ENCODE measurements at regions not wholly inside any gene's neighbourhood (a gene's known extent, or its start where the extent isn't known, plus 50 kb on each side); places are given as distances from the start of the nearest gene placed in this dataset.
A peak's percentile ranks its signal among the peaks of the same experiment; 100 is the strongest.
"Not testable (repeated sequence)": the region's sequence is repeated elsewhere in the genome, so short reads cannot be mapped to it uniquely, and the experiment has no call there.

DNA sequence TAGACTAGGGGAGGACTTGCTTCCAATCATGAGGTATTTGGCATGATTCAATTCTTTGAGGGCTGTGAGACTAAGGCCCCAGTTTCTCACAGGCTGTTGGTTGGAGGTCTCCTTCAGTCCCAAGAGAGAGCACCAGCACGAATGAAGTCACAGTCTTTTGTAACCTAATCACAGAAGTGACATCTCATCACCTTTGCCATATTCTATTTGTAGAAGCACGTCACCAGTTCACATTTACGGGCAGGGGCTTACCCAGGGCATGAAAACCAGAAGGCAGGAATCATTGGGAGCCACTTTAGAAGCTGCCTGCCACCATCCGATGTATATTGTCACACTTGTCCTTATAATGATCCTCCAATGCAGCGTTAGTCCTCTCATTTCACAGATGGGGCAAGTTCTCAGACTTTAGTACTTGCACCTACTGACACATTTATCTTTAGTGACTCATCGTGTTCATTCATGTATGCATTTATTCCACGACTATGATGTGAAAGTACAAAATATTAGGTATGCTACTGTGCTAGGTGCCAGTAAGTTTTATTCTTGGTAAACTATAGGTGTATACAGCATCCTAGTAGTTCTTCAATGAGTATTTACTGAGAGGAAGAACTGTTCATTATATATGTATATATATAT, 163.8 kb upstream of the PGRMC2 start:
- no peak for DNase-seq (ENCODE audit: low read depth)

DNA sequence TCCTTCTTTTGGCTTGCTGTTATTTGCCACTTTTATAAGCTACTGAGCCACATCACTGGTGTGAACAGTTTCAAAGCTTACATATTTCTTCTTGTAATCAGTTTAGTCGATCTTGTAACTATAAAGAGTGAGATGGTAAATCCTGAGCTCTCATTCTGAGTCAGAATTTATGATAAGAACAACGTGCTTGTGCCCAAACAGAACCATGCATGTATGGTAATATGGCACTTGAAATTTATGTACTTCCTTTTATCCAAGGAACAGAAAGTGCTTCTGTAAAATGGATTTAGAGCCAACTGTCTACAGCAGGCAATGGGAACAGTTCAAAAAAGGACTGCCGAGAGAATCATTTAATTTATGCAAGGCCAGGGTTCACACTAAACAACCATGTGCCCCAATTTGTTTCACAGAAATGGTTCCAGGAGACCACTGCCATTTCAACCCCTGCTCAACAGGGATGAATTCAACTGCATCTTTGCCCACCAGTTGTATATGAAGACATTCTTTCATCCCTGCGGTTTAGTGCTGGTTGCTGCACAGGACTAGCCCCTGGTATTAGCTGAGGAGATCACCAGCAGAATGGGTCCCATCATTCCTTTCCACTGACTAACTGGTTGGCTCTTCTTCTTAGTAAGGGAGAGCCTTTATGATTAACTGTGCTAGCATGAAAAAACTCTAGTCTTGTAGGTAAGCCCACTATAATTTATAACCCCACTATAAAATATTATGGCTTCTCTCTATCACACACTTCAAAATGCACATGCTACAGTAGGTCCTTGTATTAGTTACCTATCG, 162.9 kb upstream of the PGRMC2 start:
- DNase-seq (ENCODE audit: low read depth): peak; percentile 48

DNA sequence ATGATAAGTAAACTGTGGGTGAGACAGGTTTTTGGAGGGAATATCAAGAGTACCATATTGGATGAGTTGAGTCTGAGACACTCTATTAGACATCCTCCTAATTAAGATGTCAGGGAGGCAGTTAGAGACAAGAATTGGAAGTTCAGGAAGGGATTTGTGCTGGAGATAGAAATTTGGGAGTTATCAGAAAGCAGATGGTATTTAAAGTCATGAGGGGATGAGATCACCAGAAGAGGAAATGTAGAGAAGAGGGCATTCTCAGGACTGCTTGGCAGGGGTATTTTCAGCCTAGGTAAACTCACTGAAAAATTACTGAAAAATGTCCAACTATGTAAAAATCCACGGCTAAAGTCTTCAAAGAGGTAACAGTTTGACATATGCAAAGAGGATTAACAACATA, 161.6 kb upstream of the PGRMC2 start:
- DNase-seq (ENCODE audit: low read depth): no peak

DNA sequence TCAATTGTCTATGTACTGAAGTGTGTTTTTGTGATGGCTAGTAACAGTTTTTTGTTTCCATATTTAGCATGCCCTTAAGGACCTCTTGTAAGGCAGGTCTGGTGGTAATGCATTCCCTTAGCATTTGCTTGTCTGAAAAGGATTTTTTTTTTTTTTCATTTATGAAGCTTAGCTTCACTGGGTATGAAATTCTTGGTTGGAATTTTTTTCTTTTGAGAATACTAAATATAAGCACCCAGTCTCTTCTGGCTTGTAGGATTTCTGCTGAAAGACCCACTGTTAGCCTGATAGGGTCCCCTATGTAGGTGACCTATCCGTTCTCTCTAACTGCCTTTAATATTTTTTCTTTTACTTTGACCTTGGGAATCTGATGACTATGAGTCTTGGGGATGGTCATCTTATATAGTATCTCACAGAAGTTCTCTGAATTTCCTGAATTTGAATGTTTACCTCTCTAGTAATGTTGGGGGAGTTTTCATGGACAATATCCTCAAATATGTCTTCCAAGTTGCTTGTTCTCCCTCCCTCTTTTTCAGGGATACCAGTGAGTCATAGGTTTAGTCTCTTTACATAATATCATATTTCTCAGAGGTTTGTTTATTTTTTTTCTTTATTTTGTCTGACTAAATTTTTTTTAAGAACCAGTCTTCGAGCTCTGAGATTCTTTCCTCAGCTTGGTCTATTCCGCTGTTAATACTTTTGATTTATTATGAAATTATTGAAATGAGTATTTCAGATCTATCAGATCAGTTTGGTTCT, 157.1 kb upstream of the PGRMC2 start:
- no peak for DNase-seq (ENCODE audit: low read depth)

DNA sequence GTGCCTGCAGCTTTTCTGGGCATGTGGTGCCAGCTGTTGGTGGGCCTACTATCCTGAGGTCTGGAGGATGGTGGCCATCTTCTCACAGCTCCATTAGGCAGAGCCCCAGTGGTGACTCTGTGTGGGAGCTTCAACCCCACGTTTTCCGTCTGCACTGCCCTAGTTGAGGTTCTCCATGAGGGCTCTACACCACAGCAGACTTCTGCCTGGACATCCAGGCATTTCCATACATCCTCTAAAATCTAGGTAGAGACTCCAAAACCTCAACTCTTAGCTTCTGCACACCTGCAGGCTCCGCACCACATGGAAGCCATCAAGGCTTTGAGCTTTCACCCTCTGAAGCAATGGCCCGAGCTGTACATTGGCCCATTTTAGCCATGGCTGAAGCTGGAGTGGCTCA, 153.3 kb upstream of the PGRMC2 start:
- DNase-seq (ENCODE audit: low read depth): no peak

DNA sequence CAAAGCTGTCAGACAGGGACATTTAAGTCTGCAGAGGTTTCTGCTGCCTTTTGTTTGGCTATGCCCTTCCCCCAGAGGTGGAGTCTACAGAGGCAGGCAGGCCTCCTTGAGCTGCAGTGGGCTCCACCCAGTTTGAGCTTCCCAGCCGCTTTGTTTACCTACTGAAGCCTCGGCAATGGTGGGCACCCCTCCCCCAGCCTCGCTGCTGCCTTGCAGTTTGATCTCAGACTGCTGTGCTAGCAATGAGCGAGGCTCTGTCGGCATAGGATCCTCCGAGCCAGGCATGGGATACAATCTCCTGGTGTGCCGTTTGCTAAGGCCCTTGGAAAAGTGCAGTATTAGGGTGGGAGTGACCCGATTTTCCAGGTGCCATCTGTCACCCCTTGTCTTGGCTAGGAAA, 149.4 kb upstream of the PGRMC2 start:
- not testable (repeated sequence) for DNase-seq (ENCODE audit: low read depth)

DNA sequence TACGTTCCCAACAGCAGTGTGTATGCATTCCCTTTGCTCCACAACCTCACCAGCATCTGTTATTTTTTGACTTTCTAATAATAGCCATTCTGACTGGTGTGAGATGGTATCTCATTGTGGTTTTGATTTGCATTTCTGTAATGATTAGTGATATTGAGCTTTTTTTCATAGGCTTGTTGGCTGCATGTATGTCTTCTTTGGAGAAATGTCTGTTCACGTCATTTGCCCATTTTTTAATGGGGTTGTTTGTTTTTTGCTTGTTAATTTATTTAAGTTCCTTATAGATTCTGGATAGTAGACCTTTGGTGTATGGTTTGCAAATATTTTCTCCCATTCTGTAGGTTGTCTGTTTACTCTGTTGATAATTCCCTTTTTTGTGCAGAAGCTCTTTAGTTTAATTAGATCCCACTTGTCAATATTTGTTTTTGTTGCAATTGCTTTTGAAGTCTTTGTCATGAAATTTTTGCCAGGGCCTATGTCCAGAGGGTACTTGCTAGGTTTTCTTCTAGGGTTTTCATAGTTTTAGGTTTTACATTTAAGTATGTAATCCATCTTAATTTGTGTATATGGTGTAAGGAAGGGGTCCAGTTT, 141.5 kb upstream of the PGRMC2 start:
- DNase-seq (ENCODE audit: low read depth): not testable (repeated sequence)

DNA sequence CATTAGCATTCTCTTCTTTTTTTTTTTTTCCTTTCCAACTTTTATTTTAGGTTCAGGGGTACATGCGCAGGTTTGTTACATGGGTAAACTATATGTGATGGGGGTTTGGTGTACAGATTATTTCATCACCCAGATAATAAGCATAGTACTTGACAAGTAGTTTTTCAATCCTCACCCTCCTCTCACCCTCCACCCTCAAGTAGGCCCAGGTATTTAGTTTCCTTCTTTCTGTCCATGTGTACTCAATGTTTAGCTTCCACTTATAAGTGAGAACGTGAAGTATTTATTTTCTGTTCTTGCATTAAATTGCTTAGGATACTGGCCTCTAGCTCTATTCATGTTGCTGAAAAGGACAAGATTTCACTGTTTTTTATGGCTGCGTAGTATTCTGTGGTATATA, 140.8 kb upstream of the PGRMC2 start:
- DNase-seq (ENCODE audit: low read depth): no peak

DNA sequence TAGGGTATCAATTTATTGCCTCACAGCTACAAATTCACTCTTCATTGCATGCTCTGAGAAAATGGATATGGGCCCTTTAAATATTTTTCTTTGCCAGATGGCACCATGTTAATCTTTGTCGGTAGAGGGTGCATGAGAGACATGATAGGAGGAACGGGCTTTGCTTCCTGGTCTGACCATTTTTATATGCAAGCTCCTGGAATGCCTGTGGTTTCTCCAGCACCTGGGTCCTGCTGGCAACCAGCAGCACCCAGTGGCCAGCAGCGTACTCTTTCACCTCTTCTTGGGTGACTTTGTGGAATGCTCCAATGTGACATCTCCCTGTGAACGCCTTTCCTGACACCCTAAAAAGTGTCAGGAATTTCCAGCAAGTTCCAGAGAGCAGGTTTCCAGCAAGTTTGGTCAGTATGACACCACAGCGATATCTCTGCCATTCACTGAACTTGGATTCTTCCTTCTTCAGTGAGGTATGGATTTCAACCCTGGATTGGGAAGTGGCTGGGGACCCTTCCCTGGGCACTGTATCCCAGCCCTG, 140.3 kb upstream of the PGRMC2 start:
- DNase-seq (ENCODE audit: low read depth): peak; percentile 87

DNA sequence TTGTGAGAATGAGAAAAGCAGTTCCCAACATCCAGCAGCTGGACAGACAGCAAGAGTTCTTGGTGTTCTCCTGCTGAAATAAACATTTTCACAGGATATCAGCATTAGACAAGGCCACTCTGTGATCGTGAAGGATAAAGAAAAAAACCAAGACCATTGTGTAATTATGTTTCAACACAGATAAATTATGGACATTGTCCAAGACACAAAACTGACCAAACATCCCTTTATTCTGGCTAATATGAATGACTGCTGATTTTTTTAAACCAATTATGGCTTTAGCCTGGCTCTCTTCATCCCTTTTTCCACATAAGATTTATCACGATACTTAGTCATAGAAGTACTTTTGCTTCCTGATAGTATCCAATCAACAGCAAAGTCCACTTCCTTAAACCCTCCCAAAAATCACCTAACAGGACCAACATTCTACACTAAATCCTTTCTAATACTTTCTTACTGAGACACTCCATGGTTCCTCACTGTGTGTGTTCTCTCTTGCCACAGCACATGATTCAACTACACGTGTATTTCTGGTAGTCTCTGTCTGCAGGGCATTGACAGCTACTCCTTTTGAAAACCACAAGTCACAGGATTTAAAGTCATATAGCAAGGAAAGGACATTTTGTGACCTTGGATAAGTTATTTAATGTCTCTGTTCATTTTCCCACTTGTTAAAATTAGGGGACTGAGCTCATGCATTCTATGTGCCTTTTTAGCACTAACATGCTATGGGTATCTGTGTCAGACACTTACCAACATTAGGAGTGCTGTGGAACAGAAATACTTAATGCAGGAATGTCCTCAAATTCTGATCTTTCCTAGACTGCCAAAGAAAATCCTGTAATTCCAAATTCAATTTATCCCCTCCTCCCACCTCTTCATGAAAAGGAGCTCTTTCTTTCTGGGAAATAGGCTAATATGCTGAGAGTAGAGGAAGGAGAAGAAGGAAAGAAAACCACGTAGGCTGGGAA, 137.2 kb upstream of the PGRMC2 start:
- peak; percentile 93 for DNase-seq (ENCODE audit: low read depth)

DNA sequence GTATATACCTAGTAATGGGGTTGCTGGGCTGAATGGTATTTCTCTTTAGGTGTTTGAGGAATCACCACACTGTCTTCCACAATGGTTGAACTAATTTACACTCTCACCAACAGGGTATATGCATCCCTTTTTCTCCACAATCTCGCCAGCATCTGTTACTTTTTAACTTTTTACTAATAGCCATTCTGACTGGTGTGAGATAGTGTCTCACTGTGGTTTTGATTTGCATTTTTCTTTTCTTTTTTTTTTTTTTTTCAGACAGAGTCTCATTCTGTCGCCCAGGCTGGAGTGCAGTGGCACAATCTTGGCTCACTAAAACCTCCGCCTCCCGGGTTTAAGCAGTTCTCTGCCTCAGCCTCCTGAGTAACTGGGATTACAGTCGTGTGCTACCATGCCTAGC, 134.7 kb upstream of the PGRMC2 start:
- DNase-seq (ENCODE audit: low read depth): not testable (repeated sequence)

DNA sequence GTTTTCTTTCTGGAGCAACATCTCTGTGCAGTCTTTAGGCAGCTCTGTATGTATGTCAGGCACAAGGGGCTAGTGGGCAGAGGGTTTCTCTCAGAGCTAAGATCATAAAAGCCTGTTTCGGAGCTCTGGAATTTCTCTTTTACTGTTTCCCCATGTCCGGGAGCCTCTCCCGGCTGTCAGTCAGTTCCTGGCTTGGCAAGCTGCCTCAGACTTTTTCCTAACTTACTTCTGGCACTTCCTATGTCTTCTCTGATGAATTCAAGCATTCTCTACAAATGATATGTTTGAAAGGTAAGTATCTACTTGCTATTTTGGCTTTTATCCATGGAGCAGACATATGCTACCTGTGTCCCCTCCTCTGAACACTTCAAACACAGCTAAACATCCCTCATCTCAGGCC, 129.3 kb upstream of the PGRMC2 start:
- peak; percentile 35 for DNase-seq (ENCODE audit: low read depth)

DNA sequence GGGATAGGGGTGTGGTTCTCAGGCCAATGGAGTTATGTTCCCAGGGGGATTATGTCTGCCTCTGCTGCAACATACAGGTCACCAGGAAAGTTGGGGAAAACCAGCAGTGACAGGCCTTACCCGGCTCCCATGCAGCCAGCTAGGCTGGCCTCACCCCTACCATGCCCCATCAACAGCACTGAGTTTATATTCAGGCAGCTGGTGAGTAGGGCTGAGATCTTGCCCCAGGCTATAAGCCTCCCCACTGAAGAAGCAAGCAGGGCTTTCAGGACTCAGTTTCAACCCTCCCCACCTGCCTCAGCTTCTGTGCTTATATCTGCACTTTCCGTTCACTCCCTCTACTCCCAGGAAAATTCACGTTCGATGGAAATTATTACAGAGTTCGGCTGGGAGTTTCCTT, 122.4 kb upstream of the PGRMC2 start:
- DNase-seq (ENCODE audit: low read depth): no peak

DNA sequence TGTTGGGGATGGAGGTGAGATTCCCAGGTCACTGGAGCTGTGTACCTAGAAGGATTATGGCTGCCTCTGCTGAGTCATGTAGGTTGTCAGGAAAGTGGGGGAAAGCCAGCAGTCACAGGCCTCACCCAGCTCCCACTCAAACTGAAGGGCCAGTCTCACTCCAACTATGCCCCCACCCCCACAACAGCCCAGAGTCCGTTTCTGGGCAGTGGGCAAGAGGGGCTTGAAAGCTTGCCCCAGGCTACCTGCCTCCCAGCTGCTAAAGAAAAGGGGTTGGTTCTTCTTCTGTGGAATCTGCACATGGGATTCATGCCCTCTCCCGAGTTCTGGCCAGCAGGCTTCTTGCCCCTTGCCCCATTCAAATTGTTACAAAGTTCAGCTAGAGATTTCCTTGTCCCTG, 116.0 kb upstream of the PGRMC2 start:
- no peak for DNase-seq (ENCODE audit: low read depth)

DNA sequence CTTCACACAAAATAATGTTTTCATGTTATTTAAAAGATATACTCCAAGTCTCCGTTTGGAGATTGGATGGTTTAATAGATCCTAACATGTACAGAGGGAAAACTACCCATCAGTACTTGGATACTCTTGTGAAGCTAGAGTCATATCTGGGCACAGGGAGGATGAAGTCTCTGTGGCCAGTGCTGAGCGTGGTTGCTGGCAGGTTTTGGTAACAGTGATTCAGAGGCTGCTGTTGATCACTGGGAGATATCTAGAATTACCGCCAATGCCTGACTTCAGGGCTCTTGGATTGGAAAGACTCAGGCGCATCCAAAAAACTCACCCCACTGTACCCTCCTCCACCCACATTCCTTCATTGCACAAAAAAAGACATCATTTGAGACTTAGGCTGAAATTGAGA, 107.2 kb upstream of the PGRMC2 start:
- DNase-seq (ENCODE audit: low read depth): peak; percentile 45

DNA sequence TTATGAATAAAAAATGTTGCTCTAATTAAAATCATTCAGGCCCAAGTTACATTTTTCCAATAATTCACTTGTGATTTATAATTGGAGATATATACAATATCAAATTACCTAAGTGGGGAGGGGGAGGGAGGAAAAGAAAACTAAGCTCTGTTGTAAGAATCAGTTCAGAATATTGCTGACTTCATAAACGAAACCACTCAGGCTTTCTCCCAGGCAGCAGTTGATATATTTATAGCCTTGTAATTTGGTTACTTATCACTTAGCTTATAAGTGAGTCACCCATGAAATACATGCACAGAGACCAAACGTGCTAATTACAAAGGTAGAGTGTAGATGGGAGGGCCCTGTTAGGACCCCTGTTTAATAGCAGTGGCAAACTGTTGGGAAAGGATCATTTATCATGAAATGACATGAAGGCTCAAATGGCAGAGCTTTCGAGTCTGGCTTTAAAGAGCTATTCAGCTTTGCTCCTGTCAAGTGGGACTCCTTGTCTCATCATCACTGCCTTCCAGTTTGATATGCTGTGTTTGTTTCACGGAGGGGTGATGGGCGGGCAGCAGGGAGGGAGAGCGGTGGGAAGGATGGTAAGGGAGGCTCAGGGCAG, 105.6 kb upstream of the PGRMC2 start:
- DNase-seq (ENCODE audit: low read depth): peak; percentile 78

DNA sequence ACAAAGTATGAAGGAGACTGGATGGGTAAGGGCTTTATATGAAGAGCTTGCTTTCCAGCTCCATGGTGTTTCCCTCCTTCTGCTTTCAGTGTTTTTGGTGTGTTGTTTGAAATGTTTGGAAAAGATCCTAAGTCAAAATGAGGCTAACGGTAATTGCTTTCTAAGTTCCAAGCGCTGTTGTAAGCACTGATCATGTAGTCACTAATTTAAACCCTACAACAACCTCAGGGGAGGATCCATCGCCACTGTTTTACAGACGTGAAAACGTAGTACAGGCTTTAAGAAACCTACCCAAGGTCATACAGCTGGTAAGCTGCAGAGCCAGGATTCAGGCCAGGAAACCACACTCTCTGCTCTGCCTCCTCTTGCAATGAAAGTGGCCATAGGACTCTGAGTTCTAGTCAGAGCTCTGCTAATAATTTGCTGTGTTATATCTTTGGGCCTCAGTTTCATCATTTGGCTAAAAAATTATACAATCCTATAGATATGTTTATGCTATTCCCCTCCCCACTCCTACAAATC, 102.9 kb upstream of the PGRMC2 start:
- DNase-seq (ENCODE audit: low read depth): peak; percentile 16

DNA sequence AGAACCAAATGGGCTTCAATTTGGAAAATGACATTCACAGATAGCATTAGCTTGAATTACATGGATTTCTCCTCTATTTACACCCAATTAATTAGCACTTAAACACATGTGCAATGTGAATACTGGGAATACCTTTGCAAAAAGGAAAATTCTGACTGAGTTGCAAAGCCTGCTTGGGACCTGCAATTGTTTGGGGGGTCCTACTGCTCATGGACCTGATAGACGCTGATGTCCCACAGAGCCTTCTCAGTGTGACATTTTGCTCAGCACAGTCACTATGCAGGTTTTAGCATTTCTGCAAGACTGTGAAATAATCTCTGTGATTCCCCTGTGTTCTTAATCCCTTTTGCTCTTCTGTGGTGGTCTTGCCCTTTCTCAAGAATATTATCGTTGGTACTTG, 101.2 kb upstream of the PGRMC2 start:
- no peak for DNase-seq (ENCODE audit: low read depth)

DNA sequence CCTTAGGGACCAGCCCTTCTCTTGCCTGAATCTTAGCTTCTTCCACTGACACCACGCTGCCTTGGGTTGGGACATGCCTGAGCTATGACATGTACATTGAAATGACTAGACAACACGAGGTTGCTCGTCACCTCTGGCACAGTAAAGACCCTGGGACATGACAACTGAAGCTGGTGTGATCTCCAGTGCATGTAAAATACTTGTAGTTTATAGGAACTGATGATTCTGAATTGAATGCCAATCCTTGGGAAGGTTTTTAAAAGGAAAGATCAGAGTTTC, 100.7 kb upstream of the PGRMC2 start:
- DNase-seq (ENCODE audit: low read depth): no peak

DNA sequence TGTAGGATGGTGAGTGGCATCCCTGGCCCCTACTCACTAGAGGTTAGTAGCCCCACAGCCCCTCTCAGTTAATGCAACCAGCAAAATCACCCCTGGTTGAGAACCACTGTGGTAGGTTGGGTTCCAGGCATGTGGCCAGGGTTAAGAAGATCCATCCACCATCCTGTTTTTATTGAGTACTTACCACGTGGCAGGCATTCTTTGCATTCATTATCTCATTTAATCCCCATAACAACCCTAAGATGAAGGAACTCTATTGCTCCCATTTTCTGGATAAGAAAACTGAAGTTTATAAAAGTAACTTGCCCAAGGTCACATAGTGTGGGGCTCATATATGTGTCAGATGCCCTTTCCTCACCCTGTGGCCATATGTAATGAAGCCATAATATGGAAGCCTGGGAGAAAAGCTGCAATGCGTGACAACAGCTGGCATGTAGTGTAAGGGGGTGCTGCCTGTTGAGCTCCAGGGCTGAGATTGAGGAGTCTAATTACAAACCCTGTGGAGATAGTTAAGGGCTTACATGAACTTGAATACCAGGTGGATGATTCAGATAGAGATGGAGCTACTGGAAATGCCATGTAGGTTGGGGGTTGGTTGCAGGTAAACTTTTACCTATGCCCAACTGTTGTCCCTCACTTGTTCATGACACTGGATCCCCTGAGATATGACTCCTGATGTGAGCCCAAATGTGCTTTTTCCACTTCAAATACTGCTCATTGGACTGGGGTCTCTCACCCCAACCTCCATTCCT, 100.2 kb upstream of the PGRMC2 start:
- DNase-seq (ENCODE audit: low read depth): peak; percentile 40
